Neural crest cell (in vitro differentiated cells): ENCODE measurements at regions not wholly inside any gene's neighbourhood (a gene's known extent, or its start where the extent isn't known, plus 50 kb on each side); places are given as distances from the start of the nearest gene placed in this dataset.

ENCODE experiments used
- DNase-seq: peaks from one replicate; pipeline ENCODE4 v3.0.0; 2021; ENCODE audit warnings: low read depth, mixed read lengths, low spot score
- H3K27ac Mint-ChIP-seq: one replicate; pipeline ENCODE4 v1.8.0; 2021; ENCODE audit warnings: mild to moderate bottlenecking, mixed read lengths; ENCODE audit not compliant: unreplicated experiment
- H3K27me3 Mint-ChIP-seq: 2 replicates; pipeline ENCODE4 v1.8.0; 2021; ENCODE audit warnings: low read depth, mild to moderate bottlenecking, mixed read lengths
- H3K36me3 Mint-ChIP-seq: 2 replicates; pipeline ENCODE4 v1.8.0; 2021; ENCODE audit warnings: low read depth, mild to moderate bottlenecking, mixed read lengths
- H3K4me1 Mint-ChIP-seq: 2 replicates; pipeline ENCODE4 v1.8.0; 2021; ENCODE audit warnings: mixed read lengths
- H3K4me3 Mint-ChIP-seq: one replicate; pipeline ENCODE4 v1.8.0; 2021; ENCODE audit warnings: mild to moderate bottlenecking, mixed read lengths
- H3K9me3 Mint-ChIP-seq: 2 replicates; pipeline ENCODE4 v1.8.0; 2021; ENCODE audit warnings: mixed read lengths
- TF ChIP-seq, protein P1 (sequence below): fragments of 200-600 bp; sonication (generic); conservative IDR thresholded peaks from 2 replicates; pipeline ENCODE4 v1.5.0; 2021; ENCODE audit warnings: antibody characterized with exemption, mild to moderate bottlenecking

DNA sequence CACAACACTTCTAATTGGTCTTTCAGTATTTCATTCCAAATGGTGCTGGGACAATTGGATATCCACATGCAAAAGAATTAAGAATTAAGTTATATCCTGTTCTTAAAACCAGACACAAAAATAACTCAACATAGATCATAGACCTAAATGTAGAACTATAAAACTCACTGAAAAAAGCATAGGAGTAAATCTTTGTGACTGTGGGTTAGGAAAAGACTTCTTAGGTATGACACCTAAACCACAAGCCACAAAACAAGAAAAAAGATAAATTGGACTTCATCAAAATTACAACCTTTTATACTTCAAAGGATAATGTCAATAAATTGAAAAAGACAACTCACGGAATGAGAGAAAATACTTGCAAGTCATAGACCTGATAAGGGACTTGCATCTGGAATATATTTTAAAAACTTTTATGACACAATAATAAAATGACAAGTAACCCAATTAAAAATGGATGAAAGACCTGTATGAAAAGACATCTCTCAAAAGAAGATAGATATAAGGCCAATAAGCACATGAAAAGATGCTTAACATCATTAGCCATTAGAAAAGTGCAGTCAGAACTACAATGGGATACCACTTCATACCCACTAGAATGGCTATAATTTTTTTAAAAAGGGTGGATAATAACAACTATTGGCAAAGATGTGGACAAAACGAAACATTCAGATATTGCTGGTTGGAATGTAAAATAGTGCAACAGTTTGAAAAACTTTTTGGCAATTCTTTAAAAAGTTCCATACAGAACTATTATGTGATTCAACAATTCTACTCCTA is 72.5 kb upstream of the SLC38A4 start:
- Mint-ChIP-seq H3K36me3 (no peaks in the 10 kb centered on the region), H3K27ac (no peak overlapping the region), H3K27me3 (no peaks in the 10 kb centered on the region), H3K9me3 (no peaks in the 10 kb centered on the region), H3K4me3 (no peak overlapping the region), H3K4me1 (no peaks in the 10 kb centered on the region)
- DNase-seq: no peak
- TF ChIP-seq, protein P1, sequence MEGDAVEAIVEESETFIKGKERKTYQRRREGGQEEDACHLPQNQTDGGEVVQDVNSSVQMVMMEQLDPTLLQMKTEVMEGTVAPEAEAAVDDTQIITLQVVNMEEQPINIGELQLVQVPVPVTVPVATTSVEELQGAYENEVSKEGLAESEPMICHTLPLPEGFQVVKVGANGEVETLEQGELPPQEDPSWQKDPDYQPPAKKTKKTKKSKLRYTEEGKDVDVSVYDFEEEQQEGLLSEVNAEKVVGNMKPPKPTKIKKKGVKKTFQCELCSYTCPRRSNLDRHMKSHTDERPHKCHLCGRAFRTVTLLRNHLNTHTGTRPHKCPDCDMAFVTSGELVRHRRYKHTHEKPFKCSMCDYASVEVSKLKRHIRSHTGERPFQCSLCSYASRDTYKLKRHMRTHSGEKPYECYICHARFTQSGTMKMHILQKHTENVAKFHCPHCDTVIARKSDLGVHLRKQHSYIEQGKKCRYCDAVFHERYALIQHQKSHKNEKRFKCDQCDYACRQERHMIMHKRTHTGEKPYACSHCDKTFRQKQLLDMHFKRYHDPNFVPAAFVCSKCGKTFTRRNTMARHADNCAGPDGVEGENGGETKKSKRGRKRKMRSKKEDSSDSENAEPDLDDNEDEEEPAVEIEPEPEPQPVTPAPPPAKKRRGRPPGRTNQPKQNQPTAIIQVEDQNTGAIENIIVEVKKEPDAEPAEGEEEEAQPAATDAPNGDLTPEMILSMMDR: no peak

DNA sequence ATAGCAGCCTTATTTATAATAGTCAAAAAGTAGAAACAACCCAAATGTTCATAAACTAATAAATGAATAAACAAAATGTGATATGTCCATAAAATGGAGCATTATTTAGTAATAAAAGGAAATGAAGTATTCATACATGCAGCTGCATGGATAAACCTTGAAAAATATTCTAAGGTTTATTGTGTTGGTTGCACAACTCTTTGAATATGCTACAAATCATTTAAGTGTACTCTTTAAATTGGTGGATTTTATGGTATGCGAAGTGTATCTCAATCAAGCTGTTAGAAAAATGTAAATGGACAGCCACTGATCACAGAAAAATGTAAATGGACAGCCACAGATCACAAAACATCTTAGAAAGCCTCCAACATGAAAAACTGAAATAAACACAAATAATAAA is 73.2 kb upstream of the SLC38A4 start:
- H3K27me3 Mint-ChIP-seq: no peaks in the 10 kb centered on the region
- no peak overlapping the region for H3K4me3 Mint-ChIP-seq
- TF ChIP-seq, protein P1: no peak
- H3K36me3 Mint-ChIP-seq: no peaks in the 10 kb centered on the region
- no peak overlapping the region for H3K27ac Mint-ChIP-seq
- DNase-seq: no peak
- no peaks in the 10 kb centered on the region for H3K4me1 Mint-ChIP-seq
- no peaks in the 10 kb centered on the region for H3K9me3 Mint-ChIP-seq

DNA sequence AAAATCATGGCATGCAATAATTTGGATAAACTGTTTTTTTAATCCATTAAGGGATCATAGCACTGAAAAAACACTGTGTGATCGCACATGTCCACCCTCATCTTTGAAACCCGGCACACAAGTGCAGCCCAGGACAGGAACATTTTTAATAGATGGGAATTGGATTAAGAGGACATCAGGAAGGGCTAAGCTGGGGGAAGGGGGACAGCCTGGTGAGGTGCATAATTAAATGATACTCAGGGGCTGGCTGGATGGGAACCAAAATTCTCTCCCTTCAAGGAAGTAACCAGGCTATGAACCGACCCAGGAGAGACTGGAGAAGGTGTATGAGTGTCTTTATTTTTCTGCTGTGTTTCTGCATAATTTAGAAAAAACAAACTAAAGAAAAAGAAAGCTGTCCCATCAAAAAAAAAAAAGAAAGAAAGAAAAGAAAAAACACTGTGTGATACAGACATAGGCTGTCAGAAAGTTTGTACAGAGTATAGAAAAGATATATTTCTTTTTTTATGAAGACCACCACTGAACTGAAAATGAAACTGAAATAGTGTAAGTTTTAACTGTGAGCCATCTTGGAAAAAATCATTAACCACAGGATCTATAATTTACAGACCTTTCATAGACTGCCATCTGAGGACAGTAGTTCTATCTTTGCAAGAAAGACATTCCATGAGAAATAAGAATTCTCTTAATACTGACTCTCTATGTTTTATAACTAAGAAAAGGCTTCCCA is 75.1 kb upstream of the SLC38A4 start:
- no peak for DNase-seq
- H3K4me1 Mint-ChIP-seq: no peaks in the 10 kb centered on the region
- no peaks in the 10 kb centered on the region for H3K9me3 Mint-ChIP-seq
- TF ChIP-seq, protein P1: no peak
- no peak overlapping the region for H3K27ac Mint-ChIP-seq
- H3K36me3 Mint-ChIP-seq: no peaks in the 10 kb centered on the region
- H3K27me3 Mint-ChIP-seq: no peaks in the 10 kb centered on the region
- H3K4me3 Mint-ChIP-seq: no peak overlapping the region

DNA sequence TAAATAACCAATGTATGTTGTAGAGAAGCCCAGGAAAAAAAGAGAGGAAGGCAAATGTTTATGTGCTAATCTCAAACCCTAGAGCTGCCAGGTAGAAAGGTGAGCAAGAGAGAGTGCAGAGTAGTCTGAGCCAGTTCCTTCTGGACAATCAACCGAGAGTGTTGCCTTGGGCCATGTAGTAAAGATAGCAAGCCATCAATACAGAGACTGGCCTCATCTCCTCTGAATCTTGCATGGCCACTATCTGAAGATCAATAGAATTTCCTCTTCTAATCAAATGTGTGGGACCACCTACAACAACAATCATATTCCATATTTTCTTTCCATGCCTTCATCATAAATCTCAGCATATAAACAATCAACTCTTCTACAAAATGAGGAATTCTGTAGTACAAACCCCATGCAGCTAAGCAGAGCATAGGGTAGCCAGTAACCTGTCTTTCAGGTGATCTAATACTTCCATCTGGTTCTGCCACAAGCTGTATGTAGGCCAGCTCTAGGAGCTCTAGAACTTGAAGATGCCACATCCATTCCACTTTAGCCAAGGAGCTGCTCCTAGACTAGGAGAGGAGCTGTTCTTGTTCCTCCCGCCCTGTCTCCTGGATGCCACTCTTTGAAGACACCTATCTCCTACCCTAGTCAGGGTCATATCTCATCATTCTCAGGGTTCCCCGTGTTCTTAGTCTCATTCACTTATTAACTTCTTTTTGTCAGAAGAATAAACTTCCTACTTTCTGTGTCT is 75.8 kb upstream of the SLC38A4 start:
- H3K4me1 Mint-ChIP-seq: no peaks in the 10 kb centered on the region
- no peaks in the 10 kb centered on the region for H3K9me3 Mint-ChIP-seq
- TF ChIP-seq, protein P1: no peak
- H3K27ac Mint-ChIP-seq: no peak overlapping the region
- H3K27me3 Mint-ChIP-seq: no peaks in the 10 kb centered on the region
- no peak for DNase-seq
- no peaks in the 10 kb centered on the region for H3K36me3 Mint-ChIP-seq
- H3K4me3 Mint-ChIP-seq: no peak overlapping the region

DNA sequence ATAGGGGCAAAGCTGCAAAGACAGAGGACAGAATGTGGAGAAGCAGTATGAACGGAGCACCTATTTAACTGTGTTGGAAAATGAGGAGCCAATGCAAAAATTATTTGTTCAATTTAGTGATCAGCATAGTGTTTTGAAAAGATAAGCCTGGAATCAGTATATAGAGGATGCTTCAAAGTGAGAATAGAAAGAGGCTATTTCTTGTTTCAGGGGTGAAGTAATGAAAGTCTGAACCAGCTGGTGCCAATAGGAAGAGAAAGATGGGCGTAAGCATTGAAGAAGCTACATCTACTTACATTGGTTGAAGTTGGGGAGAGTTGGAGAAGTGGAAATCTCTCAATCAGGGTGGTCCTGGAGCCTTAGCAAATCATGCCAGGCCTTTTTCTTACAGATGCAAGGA is 77.3 kb upstream of the SLC38A4 start:
- Mint-ChIP-seq H3K36me3 (no peaks in the 10 kb centered on the region), H3K9me3 (no peaks in the 10 kb centered on the region), H3K4me3 (no peak overlapping the region), H3K27me3 (no peaks in the 10 kb centered on the region), H3K4me1 (no peaks in the 10 kb centered on the region), H3K27ac (no peak overlapping the region)
- TF ChIP-seq, protein P1: no peak
- no peak for DNase-seq
